ENCODE measurements at regions not wholly inside any gene's neighbourhood (a gene's known extent, or its start where the extent isn't known, plus 50 kb on each side); places are given as distances from the start of the nearest gene placed in this dataset.

DNA sequence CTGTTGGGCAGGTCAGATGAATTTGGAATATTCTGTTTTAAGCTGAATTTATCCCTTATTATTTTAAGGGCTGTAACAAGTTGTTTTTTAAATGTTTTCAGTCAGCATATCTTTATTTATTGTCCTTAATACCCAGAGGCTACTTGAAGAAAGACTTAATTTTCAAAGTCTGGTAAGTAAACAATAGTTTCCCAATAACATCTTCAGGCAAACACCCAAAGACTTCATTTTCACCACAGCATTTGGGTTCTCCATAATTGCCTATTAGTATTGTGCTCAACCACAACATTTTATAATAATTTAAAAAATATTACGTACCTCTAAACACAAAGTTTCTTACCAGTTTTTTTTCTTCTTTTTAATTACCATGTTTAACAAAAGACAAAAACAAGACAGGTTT, 60.0 kb upstream of the MKLN1 start:
- no peak for DNase-seq (ENCODE audit: low read depth)

DNA sequence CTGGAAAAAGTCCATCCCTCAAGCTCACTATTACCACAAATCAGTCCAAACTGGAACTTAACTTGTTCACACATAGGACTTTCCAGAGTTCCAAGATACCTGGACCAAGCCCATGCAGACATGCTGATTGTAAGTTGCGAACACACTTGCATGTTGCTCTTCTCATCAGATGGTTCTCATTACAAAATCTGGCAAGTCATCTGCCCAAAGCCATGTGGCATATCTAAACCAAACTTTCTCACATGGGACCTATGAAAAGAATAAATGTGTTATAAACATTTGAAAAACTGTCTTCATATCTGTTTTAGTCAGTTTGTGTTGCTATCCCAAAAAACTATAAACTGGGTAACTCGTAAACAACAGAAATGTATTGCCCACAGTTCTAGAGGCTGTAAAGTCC, 58.8 kb upstream of the MKLN1 start:
- DNase-seq (ENCODE audit: low read depth), result no peak

DNA sequence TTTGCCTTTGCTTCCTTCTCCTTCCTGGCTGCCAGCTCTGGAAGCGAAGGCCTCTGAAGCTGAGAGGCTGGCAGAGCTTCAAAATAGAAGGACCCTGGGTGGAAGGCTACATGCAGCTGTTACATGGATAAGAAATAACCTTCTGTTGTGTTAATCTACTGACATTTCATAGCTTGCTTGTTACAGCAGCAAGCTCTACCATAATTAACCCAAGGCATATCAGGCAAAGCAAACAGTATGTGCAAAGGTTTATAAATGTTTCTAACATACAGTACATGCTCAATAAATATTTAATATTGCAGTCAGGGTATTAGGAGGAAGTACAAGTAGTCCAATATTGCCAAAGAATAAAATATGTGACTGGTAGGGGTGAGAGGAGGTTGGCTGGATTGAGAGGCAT, 55.6 kb upstream of the MKLN1 start:
- DNase-seq (ENCODE audit: low read depth), result no peak

DNA sequence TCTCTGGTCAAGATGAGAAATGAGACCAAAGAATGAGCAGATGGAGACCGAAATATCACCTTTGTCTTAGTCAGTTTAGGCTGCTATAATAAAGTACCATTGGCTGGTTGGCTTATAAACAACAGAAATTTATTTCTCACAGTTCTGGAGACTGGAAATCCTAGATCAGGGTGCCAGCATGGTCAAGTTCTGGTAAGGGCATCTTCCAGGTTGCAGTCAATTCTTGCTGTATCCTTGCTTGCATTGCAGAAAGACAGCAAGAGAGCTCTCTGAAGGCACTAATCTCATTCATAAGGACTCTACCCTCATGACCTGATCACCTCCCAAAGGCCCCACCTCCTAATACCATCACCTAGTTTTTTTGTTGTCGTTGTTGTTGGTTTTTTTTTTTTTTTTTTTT, 52.7 kb upstream of the MKLN1 start:
- DNase-seq (ENCODE audit: low read depth), result no peak

DNA sequence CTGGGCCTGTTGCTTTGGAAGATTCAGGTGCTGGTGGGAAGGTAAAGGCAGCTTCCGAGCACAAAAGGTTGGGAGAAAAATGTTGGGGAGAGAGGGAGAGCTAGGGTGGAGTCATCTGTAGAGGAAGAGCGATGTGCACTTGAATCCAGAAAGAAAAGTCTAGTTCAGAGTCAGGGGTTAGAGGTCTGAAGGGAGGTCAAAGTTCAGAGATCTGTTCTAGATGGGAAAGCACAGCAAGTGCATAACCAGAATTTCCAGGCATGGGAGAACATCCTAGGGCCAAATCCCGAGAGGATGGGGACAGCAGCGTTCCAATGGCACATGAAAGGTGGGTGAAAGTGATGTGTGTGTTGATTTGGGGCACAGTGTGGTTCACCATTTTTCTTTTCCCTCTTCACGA, 51.5 kb upstream of the MKLN1 start:
- no peak for DNase-seq (ENCODE audit: low read depth)

DNA sequence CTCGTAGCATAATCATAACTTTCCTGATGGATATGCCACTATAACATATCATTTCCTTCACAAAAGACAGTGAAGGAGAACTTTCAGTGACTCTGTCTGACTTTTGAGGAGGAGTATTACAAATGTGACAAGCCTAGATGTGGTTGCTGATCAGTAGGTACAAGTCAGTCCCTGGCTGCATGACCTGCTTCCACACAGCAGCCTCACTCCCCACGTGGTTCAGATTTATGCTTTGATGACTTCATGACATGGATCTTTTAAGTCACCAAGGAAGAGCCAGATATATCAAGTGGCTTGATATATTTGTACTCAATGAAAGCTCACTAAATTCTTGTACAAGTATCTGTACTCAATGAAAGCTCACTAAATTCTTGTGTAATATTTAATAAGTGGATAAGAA, 50.9 kb upstream of the MKLN1 start:
- DNase-seq (ENCODE audit: low read depth), result no peak

Measured in T follicular helper cell (primary cell).